ENCODE measurements at regions not wholly inside any gene's neighbourhood (a gene's known extent, or its start where the extent isn't known, plus 50 kb on each side); places are given as distances from the start of the nearest gene placed in this dataset.
"Not testable (repeated sequence)": the region's sequence is repeated elsewhere in the genome, so short reads cannot be mapped to it uniquely, and the experiment has no call there.

DNA sequence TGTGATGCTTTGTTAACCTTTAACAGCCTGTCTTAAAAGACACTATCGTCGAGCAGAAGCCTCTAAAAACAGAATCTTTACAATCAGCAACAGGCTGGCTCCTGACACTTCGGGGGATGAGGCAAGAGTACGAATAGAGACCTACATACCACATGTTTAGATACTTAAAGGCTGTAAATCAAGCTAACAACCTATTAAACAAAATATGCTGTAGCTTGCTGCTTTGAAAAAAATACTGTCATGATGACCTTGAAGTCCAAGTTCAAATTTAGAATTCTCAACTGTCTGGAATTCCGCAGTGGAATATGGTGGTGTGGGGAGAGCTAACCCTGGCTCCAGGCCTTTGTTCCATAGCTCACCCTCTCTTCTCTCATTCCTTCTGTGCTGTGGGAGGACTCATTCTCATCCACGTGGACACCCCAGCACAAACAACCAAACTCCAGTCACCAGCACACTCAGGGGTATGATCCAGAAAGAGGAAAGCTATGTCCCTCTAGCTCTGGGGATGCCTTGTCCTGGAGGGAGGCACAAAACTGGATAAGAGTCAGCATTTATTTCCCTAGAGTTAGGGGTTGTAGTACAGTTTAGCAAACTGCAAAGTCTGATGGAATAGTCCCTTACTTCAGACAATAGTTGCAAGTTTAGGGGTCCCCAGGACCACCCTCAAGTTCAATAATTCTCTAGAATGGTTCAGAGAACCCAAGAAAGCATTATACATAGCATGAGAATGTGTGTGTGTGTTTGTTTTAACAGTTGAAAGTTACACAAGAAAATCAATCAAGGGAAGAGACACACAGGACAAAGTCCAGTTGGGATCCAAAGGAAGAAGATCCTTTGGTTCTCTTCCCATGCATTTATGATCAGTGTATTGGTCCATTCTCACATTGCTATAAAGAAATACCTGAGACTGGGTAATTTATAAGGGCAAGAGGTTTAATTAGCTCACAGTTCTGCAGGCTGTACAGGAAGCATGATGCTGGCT is 196.1 kb upstream of the SVIL start:
- peak in 1 of 4 donors; percentile 20 for DNase-seq (ENCODE audit: low read depth in 4 of 4, low spot score in 2 of 4)

DNA sequence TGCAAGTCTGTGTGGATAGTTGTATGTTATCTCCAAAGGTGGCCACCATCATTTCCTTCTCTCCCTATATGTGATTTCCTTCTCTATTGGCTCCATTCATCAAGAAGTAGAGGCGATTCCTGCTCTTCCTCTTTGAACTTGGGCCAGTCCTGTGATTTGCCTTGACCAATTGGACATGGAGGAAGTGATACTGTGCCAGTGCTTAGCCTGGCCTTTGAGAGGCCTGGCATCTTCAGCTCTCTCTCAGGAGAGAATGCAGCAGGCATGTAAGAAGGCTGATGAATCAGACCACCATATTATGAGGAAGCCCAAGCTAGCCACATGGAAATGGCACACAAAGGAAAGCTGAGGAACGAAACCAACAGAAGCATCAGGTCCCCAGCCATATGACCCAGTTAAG is 195.0 kb upstream of the SVIL start:
- no peak for DNase-seq (ENCODE audit: low read depth in 4 of 4, low spot score in 2 of 4)

DNA sequence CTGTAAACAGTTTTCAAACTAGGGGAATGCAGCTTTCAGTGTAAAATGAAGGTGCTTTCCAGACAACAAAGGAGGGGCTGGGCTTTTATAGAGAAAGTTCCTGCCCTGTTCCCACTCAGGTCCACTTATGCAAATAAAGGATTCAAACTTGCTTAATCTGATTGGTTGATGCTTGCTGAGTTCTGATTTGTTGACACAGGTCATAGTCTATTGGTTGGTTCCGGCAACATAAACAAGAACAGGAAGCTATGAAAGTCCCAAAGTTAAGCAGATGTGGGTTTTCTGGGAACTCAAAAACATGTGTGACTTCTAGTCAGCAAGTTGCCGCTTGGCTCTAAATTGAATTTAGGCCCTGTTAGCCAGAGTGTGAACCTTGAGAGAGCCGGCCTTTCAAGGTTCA is 194.2 kb upstream of the SVIL start:
- no peak for DNase-seq (ENCODE audit: low read depth in 4 of 4, low spot score in 2 of 4)

DNA sequence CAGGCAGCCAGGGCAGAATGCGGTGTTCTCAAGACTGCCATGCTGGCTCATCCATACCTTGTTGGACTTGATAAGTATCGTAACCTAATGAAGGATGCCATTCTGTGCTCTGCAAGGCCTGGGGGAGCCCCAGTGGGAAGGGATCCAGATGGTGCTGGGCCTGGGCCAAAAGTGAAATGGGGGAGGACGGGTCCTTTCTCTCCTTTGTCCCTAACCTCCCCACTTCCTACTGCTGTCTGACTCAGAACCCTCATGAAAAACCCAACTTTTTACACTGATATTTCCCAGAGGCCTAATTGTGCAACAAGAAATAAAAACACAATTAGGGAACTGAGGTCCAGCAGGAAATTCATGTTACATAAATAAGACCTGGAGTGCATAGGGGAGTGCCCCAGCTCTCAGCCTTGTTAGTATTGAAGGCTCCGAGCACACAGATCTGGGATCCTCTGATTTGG is 193.7 kb upstream of the SVIL start:
- no peak for DNase-seq (ENCODE audit: low read depth in 4 of 4, low spot score in 2 of 4)

DNA sequence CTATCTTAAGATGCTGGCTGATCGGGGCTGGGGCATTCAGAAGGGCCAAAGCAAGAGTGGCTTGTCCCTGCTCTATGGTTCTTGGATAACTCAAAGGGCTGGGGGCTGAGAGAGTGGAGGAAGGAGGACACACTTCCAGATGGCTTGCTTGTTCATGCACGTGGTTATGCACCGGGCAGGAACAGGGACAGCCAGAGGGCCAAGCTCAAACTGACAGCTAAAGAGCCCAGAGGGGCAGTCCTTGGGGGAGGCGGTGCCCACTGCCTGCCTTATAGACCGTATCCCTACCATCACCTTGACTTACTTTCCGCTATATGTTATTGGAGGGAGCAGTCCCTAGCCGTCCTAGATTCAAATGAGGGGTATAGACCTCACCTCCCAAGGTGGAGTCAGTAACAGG is 192.7 kb upstream of the SVIL start:
- no peak for DNase-seq (ENCODE audit: low read depth in 4 of 4, low spot score in 2 of 4)

DNA sequence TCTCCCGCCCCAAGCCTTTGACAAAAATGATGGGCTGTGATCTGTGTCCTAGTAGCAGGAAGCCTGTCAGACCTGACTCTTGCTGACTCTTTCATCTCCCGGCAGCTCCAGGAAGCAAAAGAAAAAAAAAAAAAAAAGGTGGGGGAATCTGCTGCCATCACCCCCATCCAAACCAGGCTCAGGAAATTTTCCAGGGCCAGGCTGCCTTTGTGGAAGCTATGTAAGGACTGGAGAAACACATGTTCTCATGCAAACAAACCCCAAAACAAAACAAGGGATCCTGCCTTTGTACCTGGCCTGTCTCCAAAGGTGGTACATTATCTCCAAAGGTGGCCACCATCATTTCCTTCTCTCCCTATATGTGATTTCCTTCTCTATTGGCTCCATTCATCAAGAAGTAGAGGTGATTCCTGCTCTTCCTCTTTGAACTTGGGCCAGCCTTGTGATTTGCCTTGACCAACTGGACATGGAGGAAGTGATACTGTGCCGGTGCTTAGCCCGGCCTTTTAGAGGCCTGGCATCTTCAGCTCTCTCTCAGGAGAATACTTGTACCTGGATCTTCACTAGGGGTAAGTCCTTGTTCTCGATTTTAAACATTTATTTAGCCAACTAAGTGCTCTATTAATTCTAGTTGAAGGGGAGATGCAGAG is 192.2 kb upstream of the SVIL start:
- DNase-seq (ENCODE audit: low read depth in 4 of 4, low spot score in 2 of 4) = no peak

DNA sequence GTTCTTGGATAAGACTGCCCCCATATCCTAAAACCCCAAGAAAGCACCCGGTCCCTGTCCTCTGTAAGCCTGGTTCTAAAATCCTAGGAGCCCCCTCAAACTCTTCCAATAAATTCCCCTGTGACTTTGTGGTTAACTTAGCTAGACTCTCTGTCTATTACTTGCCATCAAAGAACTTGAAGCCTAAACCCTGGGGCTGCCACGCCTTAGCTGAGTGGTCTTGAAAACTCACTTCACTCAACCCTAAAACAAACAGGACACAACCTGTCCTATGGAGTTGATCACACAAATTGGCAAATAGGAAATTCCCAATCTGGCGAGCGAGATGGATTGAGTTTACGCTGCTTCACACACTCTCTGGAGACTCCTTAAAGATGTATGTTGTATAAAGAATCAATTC is 191.4 kb upstream of the SVIL start:
- no peak for DNase-seq (ENCODE audit: low read depth in 4 of 4, low spot score in 2 of 4)

DNA sequence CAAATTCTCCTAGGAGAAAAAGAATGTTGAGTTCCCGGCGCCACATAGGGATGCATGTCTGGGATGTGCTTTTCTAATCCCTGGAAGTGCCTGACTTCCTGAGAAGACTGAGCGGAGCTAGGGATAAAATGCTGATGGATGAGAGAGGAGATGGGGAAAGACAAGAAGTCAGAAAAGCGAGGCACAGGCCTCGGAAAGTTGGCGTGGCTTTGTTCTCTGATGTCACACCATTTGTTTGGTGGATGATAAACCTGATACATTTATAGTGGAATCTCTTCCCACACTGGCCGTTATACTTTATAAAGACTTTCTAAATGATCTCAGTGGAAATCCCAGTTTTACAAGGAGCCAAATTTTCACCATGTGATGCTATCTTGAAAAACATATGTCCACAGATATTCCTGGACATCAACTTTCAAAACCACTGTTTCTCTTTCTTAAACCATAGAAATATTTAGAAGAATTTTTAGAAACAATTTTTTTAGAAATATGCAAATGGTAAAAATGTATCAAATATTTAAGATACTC is 188.8 kb upstream of the SVIL start:
- DNase-seq (ENCODE audit: low read depth in 4 of 4, low spot score in 2 of 4) = no peak

DNA sequence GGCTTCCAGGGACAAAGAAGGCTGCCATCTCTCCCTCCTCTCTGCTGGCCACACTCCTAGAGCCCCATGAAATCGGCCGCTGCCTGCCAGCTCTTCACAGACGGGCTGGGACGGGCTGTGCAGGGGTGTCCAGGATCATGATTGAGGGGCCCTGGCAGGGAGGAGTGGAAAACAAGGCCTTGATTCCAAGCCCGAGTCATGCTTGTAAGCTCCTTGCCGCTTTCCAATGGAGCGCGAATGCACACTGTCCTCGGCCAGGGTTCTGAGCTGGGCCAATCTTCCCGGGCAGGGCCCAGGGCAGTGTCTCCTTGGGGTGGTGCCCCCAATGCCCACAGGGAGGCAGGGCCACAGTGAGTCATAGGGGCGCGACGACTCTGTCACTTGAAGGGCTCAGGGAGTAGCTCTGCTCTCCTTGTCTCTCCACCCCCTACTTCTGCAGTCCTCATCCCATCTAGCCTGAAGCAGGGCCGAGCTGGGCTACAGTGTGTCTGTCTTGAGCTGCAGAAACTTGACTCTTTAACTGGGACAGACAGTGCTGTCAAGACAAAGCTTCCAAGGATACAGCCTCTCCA is 186.2 kb upstream of the SVIL start:
- DNase-seq (ENCODE audit: low read depth in 4 of 4, low spot score in 2 of 4) = no peak

DNA sequence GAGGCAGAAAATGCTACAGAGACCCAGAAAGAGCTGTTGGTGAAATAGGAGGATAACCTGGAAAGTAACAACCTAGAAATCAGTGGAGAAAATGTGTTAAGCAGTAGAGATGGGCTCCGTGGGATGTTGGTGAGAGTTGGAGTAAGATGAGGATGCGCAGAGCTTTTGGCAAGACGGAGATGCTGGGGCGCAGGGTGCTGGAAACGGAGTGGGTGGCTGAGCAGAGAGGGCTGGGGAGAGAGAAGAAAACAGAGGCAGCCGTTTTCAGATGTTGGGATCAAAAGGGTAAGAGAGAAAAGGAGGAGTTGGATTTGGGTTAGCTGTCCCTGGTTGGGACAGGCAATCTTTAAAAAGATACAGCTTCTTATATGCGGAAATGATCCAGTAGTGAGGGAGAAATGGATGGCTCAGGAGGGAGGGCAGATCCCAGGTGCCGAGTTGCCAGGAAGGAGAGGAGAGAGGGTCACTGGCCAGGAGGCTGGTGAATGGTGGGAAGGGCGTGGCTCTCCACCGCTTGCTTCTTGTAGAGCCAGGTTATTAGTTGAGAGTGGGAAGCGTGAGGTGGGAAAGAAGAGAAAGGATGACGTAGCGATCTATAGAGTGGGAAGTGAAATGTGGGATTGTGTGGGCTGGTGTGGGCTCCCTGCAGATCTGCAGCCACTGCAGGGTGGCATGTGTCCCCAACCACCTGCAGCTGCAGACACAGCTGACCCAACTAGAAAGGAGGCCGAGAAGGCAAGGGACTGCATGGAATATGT is 182.2 kb upstream of the SVIL start:
- DNase-seq (ENCODE audit: low read depth in 4 of 4, low spot score in 2 of 4) = no peak

DNA sequence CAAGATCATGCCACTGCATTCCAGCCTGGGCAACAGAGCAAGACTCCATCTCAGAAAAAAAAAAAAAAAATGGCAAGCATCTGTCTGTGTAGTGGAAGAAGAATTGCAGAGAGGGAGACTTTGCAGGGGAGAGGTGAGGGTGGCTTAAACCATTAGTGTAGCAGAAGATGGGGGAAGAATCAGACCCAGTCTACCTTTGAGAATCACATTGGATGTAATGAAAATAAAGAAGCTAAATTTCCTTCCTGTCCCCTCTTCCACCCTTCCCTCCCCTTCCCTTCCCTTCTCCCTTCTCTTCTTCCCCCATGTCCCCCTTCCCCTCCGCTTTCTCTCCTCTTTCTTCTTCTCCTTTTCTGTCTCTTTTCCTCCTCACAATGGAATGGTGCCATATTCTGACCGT is 180.8 kb upstream of the SVIL start:
- no peak for DNase-seq (ENCODE audit: low read depth in 4 of 4, low spot score in 2 of 4)

DNA sequence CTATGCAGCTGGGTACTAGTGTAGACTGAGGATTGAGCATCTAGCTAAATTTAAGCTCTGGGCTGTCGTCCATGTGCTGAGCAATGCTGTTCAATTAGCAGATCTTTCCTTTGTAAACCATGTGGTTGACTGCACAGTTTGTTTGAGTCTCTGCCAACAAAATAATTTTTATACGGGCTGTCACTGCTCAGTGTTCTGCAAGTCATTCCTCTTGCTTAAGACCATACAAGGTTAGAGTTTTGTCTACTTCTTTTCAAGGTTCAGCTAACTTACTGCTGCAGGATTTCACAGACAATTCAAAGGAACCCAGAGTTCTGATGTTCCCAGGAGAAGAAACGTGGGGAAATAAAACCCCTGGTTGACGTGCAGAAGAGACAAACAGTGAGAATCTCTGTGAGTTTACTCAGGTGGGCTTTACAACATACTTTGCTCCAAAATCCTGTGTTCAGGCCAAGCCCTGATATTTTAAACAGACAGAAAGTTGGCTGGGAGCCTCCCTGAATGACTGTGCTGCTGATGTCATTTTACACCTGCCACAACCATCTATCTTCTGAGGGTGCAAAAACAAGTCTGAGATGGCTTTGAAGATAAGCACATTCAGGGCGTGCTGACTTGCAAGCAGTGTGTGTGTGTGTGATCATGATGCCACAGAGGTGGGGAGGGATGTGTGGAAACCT is 177.1 kb upstream of the SVIL start:
- DNase-seq (ENCODE audit: low read depth in 4 of 4, low spot score in 2 of 4) = peak in 1 of 4 donors; percentile 45

DNA sequence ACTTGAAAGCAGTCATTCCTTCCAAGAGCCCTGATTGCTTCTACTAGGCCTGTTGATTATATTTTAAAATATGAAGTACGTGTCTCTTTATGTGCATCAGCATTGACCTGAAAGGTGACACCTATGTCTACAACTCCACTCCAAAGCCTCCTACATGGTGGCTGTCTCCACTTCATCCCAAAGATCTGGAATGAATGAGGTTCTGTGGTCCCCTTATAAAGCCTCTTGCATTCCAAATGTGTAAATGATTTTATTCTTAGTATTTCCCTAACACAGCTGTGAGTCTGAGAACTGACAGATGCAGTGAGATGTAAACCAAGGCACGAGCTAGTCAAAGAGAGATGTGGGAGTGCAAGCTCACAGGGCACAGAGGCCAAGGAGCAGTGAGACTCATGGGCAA is 176.0 kb upstream of the SVIL start:
- DNase-seq (ENCODE audit: low read depth in 4 of 4, low spot score in 2 of 4) = no peak

DNA sequence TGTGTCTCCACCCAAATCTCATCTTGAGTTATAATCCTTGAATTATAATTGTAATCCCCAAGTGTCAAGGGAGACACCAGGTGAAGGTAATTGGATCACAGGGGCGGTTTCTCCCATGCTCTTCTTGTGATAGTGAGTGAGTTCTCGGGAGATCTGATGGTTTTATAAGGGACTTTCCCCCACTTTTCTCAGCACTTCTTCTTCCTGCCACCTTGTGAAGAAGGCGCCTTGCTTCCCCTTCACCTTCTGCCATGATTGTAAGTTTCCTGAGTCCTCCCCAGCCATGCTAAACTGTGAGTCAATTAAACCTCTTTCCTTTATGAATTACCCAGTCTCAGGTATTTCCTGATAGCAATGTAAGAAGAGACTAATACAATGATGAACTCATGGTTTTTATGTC is 175.5 kb upstream of the SVIL start:
- not testable (repeated sequence) for DNase-seq (ENCODE audit: low read depth in 4 of 4, low spot score in 2 of 4)

DNA sequence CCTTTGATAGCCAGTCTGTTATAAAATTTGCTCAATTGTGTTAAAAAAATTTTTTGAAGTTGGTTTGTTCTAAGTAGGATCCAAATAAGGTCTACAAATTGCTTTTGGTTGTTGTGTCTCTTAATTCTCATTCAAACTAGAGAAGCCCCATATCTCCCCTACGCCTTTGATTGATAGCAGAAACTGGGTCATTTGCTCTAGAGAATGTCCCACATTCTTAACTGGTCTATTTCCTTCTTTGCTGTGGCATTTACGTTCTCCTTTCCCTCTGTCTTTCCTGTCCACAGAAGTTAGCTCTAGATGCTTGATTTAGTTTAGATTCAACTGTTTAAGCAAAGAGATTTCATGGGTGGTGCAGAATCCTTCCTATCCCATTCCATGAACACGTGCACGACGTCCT is 174.6 kb upstream of the SVIL start:
- DNase-seq (ENCODE audit: low read depth in 4 of 4, low spot score in 2 of 4) = no peak

DNA sequence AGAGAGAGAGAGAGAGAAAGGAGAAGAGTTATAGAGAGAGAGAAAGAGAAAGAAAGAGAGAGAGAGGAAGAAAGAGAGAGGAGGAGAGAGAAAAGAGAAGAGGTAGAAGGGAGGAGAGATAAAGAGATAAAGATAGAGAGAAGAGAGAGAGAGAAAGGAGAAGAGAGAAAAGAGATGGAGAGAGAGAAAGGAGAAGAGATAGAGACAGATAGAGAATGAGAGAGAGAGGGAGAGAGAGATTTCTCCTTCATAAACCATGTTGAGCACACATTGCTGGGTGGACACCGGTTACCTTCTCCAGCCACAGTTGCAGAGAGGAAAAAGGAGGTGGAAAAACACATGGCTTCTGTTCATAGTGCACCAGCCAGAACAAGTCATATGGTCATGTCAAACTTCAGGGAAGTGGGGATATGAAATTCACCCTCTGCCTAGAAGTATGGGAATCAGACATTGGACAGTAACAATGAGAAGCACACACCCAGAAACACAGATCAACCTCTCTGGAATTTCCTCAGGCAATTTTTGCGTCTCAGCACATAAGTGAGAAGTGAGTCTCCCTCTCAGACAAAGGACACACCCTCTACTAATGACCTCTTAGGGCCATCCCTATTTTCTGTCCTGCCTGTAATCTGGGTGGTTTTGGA is 172.5 kb upstream of the SVIL start:
- no peak for DNase-seq (ENCODE audit: low read depth in 4 of 4, low spot score in 2 of 4)

DNA sequence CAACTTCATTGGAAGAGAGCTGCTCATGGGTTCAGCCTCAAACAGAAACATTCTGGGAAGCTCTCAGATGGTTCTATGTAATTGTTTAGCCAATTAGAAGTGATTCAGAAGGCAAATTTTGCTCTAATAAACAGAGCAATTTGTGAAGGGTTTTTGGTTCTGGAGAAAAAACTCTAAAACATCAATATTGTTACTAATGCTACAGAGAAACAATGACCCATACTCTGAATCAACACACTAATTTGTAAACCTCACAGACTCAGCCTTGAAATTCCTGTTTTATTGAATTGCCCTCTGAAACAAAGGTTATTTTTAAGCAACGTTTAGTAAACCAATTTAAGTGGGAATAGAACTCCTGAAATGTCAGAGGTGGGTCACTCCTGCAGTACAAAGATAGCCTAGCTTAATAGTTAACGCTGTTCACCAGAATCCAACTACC is 171.6 kb upstream of the SVIL start:
- no peak for DNase-seq (ENCODE audit: low read depth in 4 of 4, low spot score in 2 of 4)

DNA sequence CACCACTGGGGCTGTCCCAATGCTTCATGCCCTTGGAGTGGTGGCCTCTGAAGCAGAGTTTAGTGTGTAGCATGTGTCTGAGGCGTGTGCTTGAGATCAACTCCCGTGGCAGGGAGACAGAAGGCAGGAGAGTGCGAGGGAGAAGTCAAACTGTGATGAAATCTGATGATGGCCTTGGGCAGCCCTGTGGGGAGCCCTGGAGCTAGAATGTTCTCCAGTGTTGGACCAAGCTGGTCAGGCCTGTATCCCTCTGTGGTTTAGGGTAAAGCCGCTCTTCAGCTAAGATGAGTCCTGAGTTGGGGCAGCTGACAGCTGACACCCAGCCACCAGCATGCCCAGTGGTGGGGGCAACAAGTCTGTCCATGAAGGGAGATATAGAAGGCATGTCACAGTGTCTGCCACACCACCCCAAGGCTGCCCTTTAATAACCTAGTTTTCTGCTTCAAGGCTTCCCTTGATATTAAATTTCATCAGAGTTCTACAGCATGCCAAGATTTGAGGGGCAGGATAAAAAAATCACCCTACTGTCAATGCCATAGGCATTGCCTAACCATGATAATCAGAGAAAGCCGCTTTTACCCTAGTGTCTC is 170.5 kb upstream of the SVIL start:
- DNase-seq (ENCODE audit: low read depth in 4 of 4, low spot score in 2 of 4) = no peak
